Right atrium auricular region (tissue), 2 donors: ENCODE measurements at regions not wholly inside any gene's neighbourhood (a gene's known extent, or its start where the extent isn't known, plus 50 kb on each side); places are given as distances from the start of the nearest gene placed in this dataset.
"Not testable (repeated sequence)": the region's sequence is repeated elsewhere in the genome, so short reads cannot be mapped to it uniquely, and the experiment has no call there.

Source experiments
- DNase-seq: peaks from one replicate; pipeline ENCODE4 v3.0.0-alpha.2; 2019; ENCODE audit warnings: low spot score
- H3K27ac ChIP-seq, 2 donors: fragments of 200-600 bp; sonication (generic); 1 replicate in 1 of 2; 2 replicates in 1 of 2; pipeline ENCODE4 v1.5.1; 2016 to 2019
- H3K27me3 ChIP-seq, 2 donors: fragments of 200-600 bp; sonication (generic); one replicate each; pipeline versions ENCODE4 v1.5.1 to v1.6.0; 2017 to 2019
- H3K36me3 ChIP-seq: fragments of 200-600 bp; sonication (generic); one replicate; pipeline ENCODE4 v1.5.1; 2016
- H3K4me1 ChIP-seq, 2 donors: fragments of 200-600 bp; sonication (generic); one replicate each; pipeline versions ENCODE4 v1.5.1 to v1.6.0; 2017 to 2019
- H3K4me3 ChIP-seq, 2 donors: fragments of 200-600 bp; sonication (generic); 1 replicate in 1 of 2; 2 replicates in 1 of 2; pipeline ENCODE4 v1.5.1; 2017 to 2019; ENCODE audit warnings: mild to moderate bottlenecking in 1 of 2, moderate library complexity in 1 of 2
- H3K9me3 ChIP-seq, 2 donors: fragments of 200-600 bp; sonication (generic); one replicate each; pipeline ENCODE4 v1.5.1; 2019
- TF ChIP-seq, protein P1 (sequence below), 2 donors: fragments of 200-600 bp; sonication (generic); IDR thresholded peaks; one replicate each; pipeline ENCODE4 v1.5.1; 2019; ENCODE audit warnings: antibody characterized with exemption in 2 of 2

DNA sequence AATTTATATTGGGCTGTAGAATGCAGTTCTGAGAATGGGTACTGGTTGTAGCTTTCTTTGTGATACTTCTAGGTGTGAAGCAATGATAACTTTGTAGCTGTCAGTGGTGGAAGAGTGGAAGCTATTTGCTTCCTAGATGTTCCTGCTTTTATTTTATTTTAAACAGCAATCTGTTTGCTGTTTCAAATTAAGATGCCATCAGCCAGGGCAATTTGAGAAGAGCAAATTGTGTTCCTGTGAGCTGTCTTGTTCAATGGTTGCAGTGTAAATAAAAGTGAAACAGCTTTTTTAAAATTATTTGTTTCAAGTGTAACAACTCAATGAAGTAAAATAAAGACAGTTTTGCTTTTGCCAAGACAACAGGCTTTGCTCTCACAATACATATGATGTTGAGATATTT is 150.8 kb upstream of the TMEM229A start:
- no peak for DNase-seq
- Histone ChIP-seq H3K4me1 (no peaks in the 10 kb centered on the region), H3K36me3 (no peaks in the 10 kb centered on the region), H3K27ac (no peak overlapping the region), H3K27me3 (no peaks in the 10 kb centered on the region), H3K4me3 (no peak overlapping the region), H3K9me3 (no peaks in the 10 kb centered on the region)
- TF ChIP-seq, protein P1, sequence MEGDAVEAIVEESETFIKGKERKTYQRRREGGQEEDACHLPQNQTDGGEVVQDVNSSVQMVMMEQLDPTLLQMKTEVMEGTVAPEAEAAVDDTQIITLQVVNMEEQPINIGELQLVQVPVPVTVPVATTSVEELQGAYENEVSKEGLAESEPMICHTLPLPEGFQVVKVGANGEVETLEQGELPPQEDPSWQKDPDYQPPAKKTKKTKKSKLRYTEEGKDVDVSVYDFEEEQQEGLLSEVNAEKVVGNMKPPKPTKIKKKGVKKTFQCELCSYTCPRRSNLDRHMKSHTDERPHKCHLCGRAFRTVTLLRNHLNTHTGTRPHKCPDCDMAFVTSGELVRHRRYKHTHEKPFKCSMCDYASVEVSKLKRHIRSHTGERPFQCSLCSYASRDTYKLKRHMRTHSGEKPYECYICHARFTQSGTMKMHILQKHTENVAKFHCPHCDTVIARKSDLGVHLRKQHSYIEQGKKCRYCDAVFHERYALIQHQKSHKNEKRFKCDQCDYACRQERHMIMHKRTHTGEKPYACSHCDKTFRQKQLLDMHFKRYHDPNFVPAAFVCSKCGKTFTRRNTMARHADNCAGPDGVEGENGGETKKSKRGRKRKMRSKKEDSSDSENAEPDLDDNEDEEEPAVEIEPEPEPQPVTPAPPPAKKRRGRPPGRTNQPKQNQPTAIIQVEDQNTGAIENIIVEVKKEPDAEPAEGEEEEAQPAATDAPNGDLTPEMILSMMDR (IDR thresholded peaks at IDR 0.05) = no peak

DNA sequence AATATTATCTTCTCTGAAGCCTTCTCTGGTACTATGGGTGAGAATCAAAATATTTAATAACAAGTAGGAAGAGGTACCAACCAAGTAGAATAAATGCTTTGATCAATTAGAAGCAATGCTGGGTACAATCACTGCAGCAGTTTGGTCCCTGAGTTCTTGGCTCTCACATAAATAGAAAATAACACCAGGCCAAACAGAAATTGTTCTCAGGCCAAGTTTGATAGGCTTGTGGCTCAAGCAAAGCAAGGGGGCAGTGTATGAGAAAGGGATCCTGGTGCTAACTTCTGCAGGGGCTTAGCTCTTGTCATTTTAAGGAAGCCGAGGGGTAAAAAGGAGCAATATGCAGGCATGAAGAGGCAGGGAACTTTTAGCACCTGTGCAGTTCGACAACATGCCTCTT is 146.8 kb upstream of the TMEM229A start:
- Histone ChIP-seq H3K4me3 (no peak overlapping the region), H3K4me1 (no peaks in the 10 kb centered on the region), H3K27ac (no peak overlapping the region), H3K36me3 (no peaks in the 10 kb centered on the region), H3K27me3 (no peaks in the 10 kb centered on the region), H3K9me3 (no peaks in the 10 kb centered on the region)
- no peak for DNase-seq
- TF ChIP-seq, protein P1 (IDR thresholded peaks at IDR 0.05) = peak in 1 of 2 donors; percentile 35

DNA sequence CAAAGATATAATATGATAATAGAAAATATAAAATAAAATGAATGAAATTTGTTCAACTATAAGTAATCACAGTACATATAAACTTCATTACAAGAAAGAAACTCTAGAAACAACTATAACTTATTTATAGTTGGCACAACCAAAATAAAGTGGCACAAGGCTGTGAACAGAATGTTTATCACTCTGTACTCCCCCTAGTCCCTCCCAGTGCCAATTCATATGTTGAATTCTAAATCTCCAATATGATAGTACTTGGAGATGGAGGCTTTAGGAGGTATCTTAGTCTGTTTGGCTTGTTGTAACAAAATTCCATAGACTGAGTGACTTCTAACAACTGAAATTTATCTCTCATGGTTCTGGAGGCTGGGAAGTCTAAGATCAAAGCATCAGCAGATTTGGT is 145.0 kb upstream of the TMEM229A start:
- Histone ChIP-seq H3K27me3 (no peaks in the 10 kb centered on the region), H3K4me3 (no peak overlapping the region), H3K27ac (no peak overlapping the region), H3K4me1 (no peaks in the 10 kb centered on the region), H3K9me3 (no peaks in the 10 kb centered on the region), H3K36me3 (no peaks in the 10 kb centered on the region)
- no peak for DNase-seq
- TF ChIP-seq, protein P1 (IDR thresholded peaks at IDR 0.05) = no peak

DNA sequence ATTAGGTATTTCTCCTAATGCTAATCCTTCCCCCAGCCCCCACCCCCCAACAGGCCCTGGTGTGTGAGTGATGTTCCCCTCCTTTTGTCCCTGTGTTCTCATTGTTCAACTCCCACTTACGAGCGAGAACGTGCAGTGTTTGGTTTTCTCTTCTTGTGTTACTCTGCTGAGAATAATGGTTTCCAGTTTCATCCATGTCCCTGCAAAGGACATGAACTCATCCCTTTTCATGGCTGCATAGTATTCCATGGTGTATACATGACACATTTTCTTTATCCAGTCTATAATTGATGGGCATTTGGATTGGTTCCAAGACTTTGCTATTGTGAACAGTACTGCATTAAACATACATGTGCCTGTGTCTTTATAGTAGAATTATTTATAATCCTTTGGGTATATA is 138.9 kb upstream of the TMEM229A start:
- not testable (repeated sequence) for DNase-seq, H3K4me3 ChIP-seq, H3K36me3 ChIP-seq, H3K27me3 ChIP-seq, H3K9me3 ChIP-seq, H3K4me1 ChIP-seq, H3K27ac ChIP-seq

DNA sequence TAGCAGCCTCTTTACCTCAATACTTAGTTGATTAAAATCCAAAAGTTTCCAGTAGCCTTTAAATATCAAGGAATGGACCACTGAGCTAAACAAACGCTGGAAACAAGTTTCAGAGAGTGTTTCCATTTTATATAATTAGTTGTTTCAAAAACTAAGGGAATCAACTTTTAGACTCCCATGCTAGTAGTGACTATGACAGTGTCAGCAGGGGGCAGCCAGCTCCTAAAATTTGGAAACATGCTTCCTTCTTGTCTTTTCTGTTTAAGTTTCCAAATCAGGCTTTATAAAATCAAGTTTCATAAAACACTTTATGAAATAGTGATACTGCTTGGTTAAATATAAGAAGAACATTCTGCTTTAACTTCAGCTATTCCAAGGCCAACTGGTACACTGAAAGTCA is 138.2 kb upstream of the TMEM229A start:
- H3K36me3 ChIP-seq = no peaks in the 10 kb centered on the region
- H3K27ac ChIP-seq = no peak overlapping the region
- no peak for DNase-seq
- H3K4me3 ChIP-seq = no peak overlapping the region
- no peaks in the 10 kb centered on the region for H3K9me3 ChIP-seq
- TF ChIP-seq, protein P1 (IDR thresholded peaks at IDR 0.05) = peak in 1 of 2 donors; percentile 48
- H3K27me3 ChIP-seq = no peaks in the 10 kb centered on the region
- H3K4me1 ChIP-seq = no peaks in the 10 kb centered on the region

DNA sequence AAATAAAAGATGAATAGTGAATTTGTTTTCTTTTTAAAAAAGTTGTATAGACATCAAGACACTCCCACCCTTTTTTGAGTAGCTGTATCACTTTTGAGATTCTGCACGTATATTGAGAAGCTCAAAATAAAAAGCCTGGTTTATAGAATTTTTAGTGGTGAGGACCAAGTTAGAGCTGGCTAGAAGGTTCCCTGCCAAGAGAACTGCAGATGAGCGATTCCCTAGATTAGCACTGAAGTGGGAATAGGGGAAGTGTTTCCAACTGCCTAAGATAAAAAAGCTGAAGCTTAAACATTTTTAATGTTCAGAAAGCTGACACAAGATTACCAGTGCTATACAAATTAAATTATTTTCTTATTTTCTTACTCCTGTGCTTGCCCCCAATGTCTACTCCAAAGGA is 135.7 kb upstream of the TMEM229A start:
- H3K36me3 ChIP-seq = no peaks in the 10 kb centered on the region
- H3K4me3 ChIP-seq = no peak overlapping the region
- TF ChIP-seq, protein P1 (IDR thresholded peaks at IDR 0.05) = no peak
- H3K9me3 ChIP-seq = no peaks in the 10 kb centered on the region
- H3K27ac ChIP-seq = no peak overlapping the region
- H3K27me3 ChIP-seq = no peaks in the 10 kb centered on the region
- no peaks in the 10 kb centered on the region for H3K4me1 ChIP-seq
- no peak for DNase-seq
